IMR-90 (cell line): ENCODE measurements at regions not wholly inside any gene's neighbourhood (a gene's known extent, or its start where the extent isn't known, plus 50 kb on each side); places are given as distances from the start of the nearest gene placed in this dataset.

Experiments
- ATAC-seq: fragments of 200-7000 bp; cut with Tn5 transposase; 2 replicates; pipeline ENCODE4 v1.9.1; 2020; ENCODE audit warnings: low read depth, mild to moderate bottlenecking, moderate library complexity
- BruUV-seq: library from RNA; stranded (reverse); fragments of 400-500 nt; replicated peaks from 2 replicates; lab custom pipeline; 2021; lab: Mats Ljungman, UMichigan
- CTCF ChIA-PET: fragments of 300-600 bp; formaldehyde crosslinking; extraction: SDS; loops from one replicate; lab custom pipeline; 2021; ENCODE audit warnings: antibody characterized with exemption; lab: Yijun Ruan, JAX
- POLR2A ChIA-PET: fragments of 300-600 bp; sonication (Branson Sonifier 250); formaldehyde crosslinking; loops from one replicate; lab custom pipeline; 2022; ENCODE audit warnings: antibody characterized with exemption; ENCODE audit not compliant: unreplicated experiment; lab: Charles Lee
- DNase-seq: peaks from one replicate; pipeline ENCODE4 v3.0.0; 2013
- H2AFZ ChIP-seq: replicated peaks from 2 replicates; pipeline ENCODE3; 2013; ENCODE audit warnings: low read length, mild to moderate bottlenecking; ENCODE audit not compliant: poor library complexity
- H2AK5ac ChIP-seq: 2 replicates; pipeline ENCODE4 v1.6.1; 2013; ENCODE audit warnings: low read depth, low read length, inconsistent platforms
- H2AK9ac ChIP-seq: replicated peaks from 2 replicates; pipeline ENCODE3; 2013; ENCODE audit warnings: mild to moderate bottlenecking, low read depth, low read length, moderate library complexity; ENCODE audit not compliant: poor library complexity
- H2BK120ac ChIP-seq: 2 replicates; pipeline ENCODE4 v1.6.1; 2013; ENCODE audit warnings: low read depth, low read length, inconsistent platforms
- H2BK15ac ChIP-seq: 3 replicates; pipeline ENCODE4 v1.6.1; 2013; ENCODE audit warnings: low read depth, low read length, inconsistent platforms
- H2BK20ac ChIP-seq: 2 replicates; pipeline ENCODE4 v1.6.1; 2013; ENCODE audit warnings: low read depth, mild to moderate bottlenecking, inconsistent platforms, low read length, moderate library complexity
- H2BK5ac ChIP-seq: 2 replicates; pipeline ENCODE4 v1.6.1; 2013; ENCODE audit warnings: mild to moderate bottlenecking, low read depth, low read length, inconsistent platforms; ENCODE audit not compliant: poor library complexity, severe bottlenecking
- H3K14ac ChIP-seq: replicated peaks from 2 replicates; pipeline ENCODE4 v1.6.1; 2013; ENCODE audit warnings: low read depth, low read length, inconsistent platforms
- H3K18ac ChIP-seq: 2 replicates; pipeline ENCODE4 v1.6.1; 2013; ENCODE audit warnings: low read depth, low read length, control low read depth
- H3K23ac ChIP-seq: 2 replicates; pipeline ENCODE4 v1.6.1; 2013; ENCODE audit warnings: low read depth, low read length, inconsistent platforms
- H3K27ac ChIP-seq: 2 replicates; pipeline ENCODE4 v1.5.1; 2013; ENCODE audit warnings: mild to moderate bottlenecking, control low read depth, low read length; ENCODE audit not compliant: insufficient read depth
- H3K27me3 ChIP-seq: 2 replicates; pipeline ENCODE4 v1.6.1; 2013; ENCODE audit warnings: low read length; ENCODE audit not compliant: control insufficient read depth, insufficient read depth
- H3K36me3 ChIP-seq: 2 replicates; pipeline ENCODE4 v1.6.1; 2013; ENCODE audit warnings: low read length, mixed read lengths; ENCODE audit not compliant: control insufficient read depth, insufficient read depth
- H3K4ac ChIP-seq: 2 replicates; pipeline ENCODE4 v1.6.1; 2013; ENCODE audit warnings: low read depth, low read length, inconsistent platforms
- H3K4me1 ChIP-seq: 2 replicates; pipeline ENCODE4 v1.6.1; 2013; ENCODE audit warnings: low read length, mixed read lengths; ENCODE audit not compliant: control insufficient read depth, insufficient read depth
- H3K4me2 ChIP-seq: 2 replicates; pipeline ENCODE4 v1.6.1; 2013; ENCODE audit warnings: low read depth, mild to moderate bottlenecking, control low read depth, low read length, moderate library complexity
- H3K4me3 ChIP-seq: 2 replicates; pipeline ENCODE4 v1.5.1; 2013; ENCODE audit warnings: low read depth, mild to moderate bottlenecking, control low read depth, low read length, moderate library complexity; ENCODE audit not compliant: insufficient read depth
- H3K56ac ChIP-seq: 2 replicates; pipeline ENCODE4 v1.6.1; 2013; ENCODE audit warnings: low read length, inconsistent platforms; ENCODE audit not compliant: insufficient read depth; ENCODE audit errors: extremely low read depth
- H3K79me1 ChIP-seq, 2 experiments: 2 replicates each; pipeline ENCODE4 v1.6.1; 2013; ENCODE audit warnings: low read length in 2 of 2, inconsistent platforms in 1 of 2, low read depth in 1 of 2
- H3K9ac ChIP-seq: 2 replicates; pipeline ENCODE4 v1.6.1; 2013; ENCODE audit warnings: low read depth, low read length, control low read depth
- H3K9me1 ChIP-seq: 2 replicates; pipeline ENCODE4 v1.6.1; 2013; ENCODE audit warnings: low read length, inconsistent platforms; ENCODE audit not compliant: insufficient read depth
- H3K9me3 ChIP-seq: 2 replicates; pipeline ENCODE4 v1.6.1; 2013; ENCODE audit warnings: low read length; ENCODE audit not compliant: control insufficient read depth, insufficient read depth
- H4K20me1 ChIP-seq: 2 replicates; pipeline ENCODE4 v1.6.1; 2013; ENCODE audit warnings: low read length, inconsistent platforms; ENCODE audit not compliant: insufficient read depth
- H4K5ac ChIP-seq: 2 replicates; pipeline ENCODE4 v1.6.1; 2013; ENCODE audit warnings: mild to moderate bottlenecking, low read depth, low read length, control low read depth
- H4K8ac ChIP-seq, 2 experiments: 2 replicates each; pipeline ENCODE4 v1.6.1; 2013; ENCODE audit warnings: low read depth in 2 of 2, low read length in 2 of 2, control low read depth in 1 of 2, inconsistent platforms in 1 of 2
- H4K91ac ChIP-seq: 2 replicates; pipeline ENCODE4 v1.6.1; 2013; ENCODE audit warnings: low read depth, low read length, inconsistent platforms; ENCODE audit not compliant: insufficient read depth
- RAD21 ChIP-seq: IDR thresholded peaks from 2 replicates; pipeline ENCODE4 v1.6.1; 2012; ENCODE audit warnings: low read length, improper control_type of control experiment
- RCOR1 ChIP-seq: IDR thresholded peaks from 2 replicates; pipeline ENCODE4 v1.6.1; 2012; ENCODE audit warnings: mild to moderate bottlenecking, low read length, improper control_type of control experiment; ENCODE audit not compliant: insufficient replicate concordance
- RFX5 ChIP-seq: IDR thresholded peaks from 2 replicates; pipeline ENCODE4 v1.8.0; 2012; ENCODE audit warnings: low read depth, mild to moderate bottlenecking, low read length, moderate library complexity
- WGBS, 2 experiments: methylation state at CpG; one replicate each; pipeline versions ENCODE4 v1.1.5 to v1.1.7; 2013; ENCODE audit warnings: missing lambda C conversion rate in 2 of 2; ENCODE audit not compliant: insufficient read length in 1 of 2; ENCODE audit errors: extremely low coverage in 2 of 2; 5-methylcytosine and 5-hydroxymethylcytosine counted together
- dilution Hi-C: fragments of 300-500 bp; cut with HindIII; formaldehyde crosslinking; loops from one replicate; pipeline ENCODE4 v1.14.3; 2018; ENCODE audit warnings: low sequenced_read_pairs; ENCODE audit not compliant: unreplicated experiment
- in situ Hi-C: fragments of 300-500 bp; cut with MboI; formaldehyde crosslinking; loops from 3 replicates; pipeline ENCODE4 v1.14.3; 2019; ENCODE audit warnings: low sequenced_read_pairs, inconsistent platforms, mixed read lengths
- intact Hi-C: fragments of 100-400 bp; cut with micrococcal nuclease; formaldehyde crosslinking; loops from 2 replicates; pipeline ENCODE4 v1.10.0; 2022
- TF ChIP-seq, protein P1 (sequence below): fragments of 150-350 bp; IDR thresholded peaks from 2 replicates; pipeline ENCODE4 v1.6.1; 2016; ENCODE audit warnings: low read depth, mild to moderate bottlenecking, low read length, moderate library complexity, borderline replicate concordance

DNA sequence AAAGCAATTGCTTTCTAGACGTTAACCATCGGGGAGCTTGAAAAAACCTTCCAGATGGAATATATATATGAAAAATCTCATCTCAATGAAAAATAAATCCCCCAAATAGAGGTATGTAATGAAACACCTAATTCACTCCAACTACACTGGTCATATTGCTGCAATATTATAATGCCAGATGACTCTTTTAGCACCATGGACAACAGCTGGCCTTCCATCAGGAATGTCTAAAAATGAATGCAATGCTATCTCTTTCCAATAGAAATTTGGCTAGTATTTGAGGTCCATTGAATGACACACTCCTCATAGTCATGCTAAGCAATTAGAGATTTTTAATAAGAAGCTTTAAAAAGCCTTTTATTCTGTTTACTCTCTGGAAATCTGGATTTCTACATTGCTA lies 340.2 kb upstream of the BRINP1 start:
- Histone ChIP-seq H3K4me2 (no peak overlapping the region), H4K20me1 (no peaks in the 10 kb centered on the region), H3K9me1 (no peaks in the 10 kb centered on the region), H3K4me1 (no peaks in the 10 kb centered on the region), H4K91ac (no peak overlapping the region), H3K4ac (no peak overlapping the region), H2AK9ac (no peak overlapping the region), H3K56ac (no peak overlapping the region), H3K9me3 (0 out of 2 replicates have a peak, but pooled peaks cover 2% of the 10 kb centered on the region), H3K27ac (no peak overlapping the region), H3K79me1 (no peaks in the 10 kb centered on the region), H2BK20ac (no peak overlapping the region), H3K4me3 (no peak overlapping the region), H3K27me3 (no peaks in the 10 kb centered on the region), H2BK15ac (no peak overlapping the region), H4K8ac (no peak overlapping the region), H2BK5ac (no peak overlapping the region), H3K23ac (no peak overlapping the region), H3K18ac (no peak overlapping the region), H4K5ac (no peak overlapping the region), H3K9ac (no peak overlapping the region), H2AK5ac (no peak overlapping the region), H2BK120ac (no peak overlapping the region), H3K36me3 (no peaks in the 10 kb centered on the region), H2AFZ (no peak overlapping the region), H3K14ac (no peak overlapping the region)
- CTCF ChIA-PET, result no interaction called here
- DNase-seq (no peak), ATAC-seq (no peak)
- no CpG with 5 or more reads among the region's 2 CpGs for WGBS, 2 experiments
- POLR2A ChIA-PET, result no interaction called here
- dilution Hi-C loops, result no loop called here
- no TSS peak for BruUV-seq
- in situ Hi-C loops, result no loop called here
- TF ChIP-seq, protein P1, sequence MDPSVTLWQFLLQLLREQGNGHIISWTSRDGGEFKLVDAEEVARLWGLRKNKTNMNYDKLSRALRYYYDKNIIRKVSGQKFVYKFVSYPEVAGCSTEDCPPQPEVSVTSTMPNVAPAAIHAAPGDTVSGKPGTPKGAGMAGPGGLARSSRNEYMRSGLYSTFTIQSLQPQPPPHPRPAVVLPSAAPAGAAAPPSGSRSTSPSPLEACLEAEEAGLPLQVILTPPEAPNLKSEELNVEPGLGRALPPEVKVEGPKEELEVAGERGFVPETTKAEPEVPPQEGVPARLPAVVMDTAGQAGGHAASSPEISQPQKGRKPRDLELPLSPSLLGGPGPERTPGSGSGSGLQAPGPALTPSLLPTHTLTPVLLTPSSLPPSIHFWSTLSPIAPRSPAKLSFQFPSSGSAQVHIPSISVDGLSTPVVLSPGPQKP, result no peak
- TF ChIP-seq RFX5 (no peak), RAD21 (no peak), RCOR1 (no peak)
- intact Hi-C loops, result no loop called here
